RWPE2 (cell line): ENCODE measurements at regions not wholly inside any gene's neighbourhood (a gene's known extent, or its start where the extent isn't known, plus 50 kb on each side); places are given as distances from the start of the nearest gene placed in this dataset.

ENCODE experiments used
- ATAC-seq: fragments of 200-7000 bp; cut with Tn5 transposase; 3 replicates; pipeline ENCODE4 v1.9.1; 2021; ENCODE audit warnings: low read depth
- DNase-seq: peaks from one replicate; pipeline ENCODE4 v3.0.0-alpha.2; 2020; ENCODE audit warnings: low spot score
- H3K27ac ChIP-seq: fragments of 450-650 bp; 2 replicates; pipeline ENCODE4 v1.5.1; 2017; ENCODE audit warnings: mild to moderate bottlenecking; ENCODE audit not compliant: poor library complexity, severe bottlenecking
- H3K27me3 ChIP-seq: fragments of 250-450 bp; sonication (Bioruptor Pico); 2 replicates; pipeline ENCODE4 v1.5.1; 2021; ENCODE audit warnings: mild to moderate bottlenecking, moderate library complexity; ENCODE audit not compliant: insufficient read depth, poor library complexity, severe bottlenecking
- H3K36me3 ChIP-seq: fragments of 250-450 bp; sonication (Bioruptor Pico); 2 replicates; pipeline ENCODE4 v1.5.1; 2020; ENCODE audit warnings: low read depth, mild to moderate bottlenecking, moderate library complexity
- H3K4me1 ChIP-seq: fragments of 250-450 bp; sonication (Bioruptor Pico); 2 replicates; pipeline ENCODE4 v1.5.1; 2021; ENCODE audit warnings: mild to moderate bottlenecking, moderate library complexity; ENCODE audit not compliant: insufficient read depth, poor library complexity, severe bottlenecking
- H3K4me3 ChIP-seq: fragments of 250-450 bp; sonication (Bioruptor Pico); 2 replicates; pipeline ENCODE4 v1.5.1; 2021; ENCODE audit warnings: mild to moderate bottlenecking, moderate library complexity; ENCODE audit not compliant: severe bottlenecking
- H3K9me3 ChIP-seq: fragments of 250-450 bp; sonication (Bioruptor Pico); 2 replicates; pipeline ENCODE4 v1.5.1; 2021; ENCODE audit warnings: mild to moderate bottlenecking, moderate library complexity; ENCODE audit not compliant: severe bottlenecking
- CTCF ChIP-seq: fragments of 450-650 bp; IDR thresholded peaks from one replicate; pipeline ENCODE4 v1.5.1; 2017; ENCODE audit warnings: mild to moderate bottlenecking, moderate library complexity; ENCODE audit not compliant: poor library complexity, severe bottlenecking

GRCh38 chr10:29738341-29738740 lies 103.6 kb upstream of the SVIL start:
- Histone ChIP-seq H3K27ac (no peak overlapping the region), H3K4me3 (no peak overlapping the region), H3K9me3 (no peaks in the 10 kb centered on the region), H3K36me3 (no peaks in the 10 kb centered on the region), H3K4me1 (peaks cover 9% of the 10 kb centered on the region), H3K27me3 (no peaks in the 10 kb centered on the region)
- no peak for ATAC-seq
- DNase-seq: no peak
- no peak for TF ChIP-seq CTCF

- no peak for TF ChIP-seq CTCF
- no peak for ATAC-seq
- Histone ChIP-seq H3K4me3 (peak overlapping the region; percentile 92), H3K27me3 (no peaks in the 10 kb centered on the region), H3K27ac (no peak overlapping the region), H3K4me1 (peaks cover 9% of the 10 kb centered on the region), H3K9me3 (no peaks in the 10 kb centered on the region), H3K36me3 (no peaks in the 10 kb centered on the region)
- DNase-seq: no peak
Observed at GRCh38 chr10:29737074-29737593, 102.4 kb upstream of the SVIL start.

- no peaks in the 10 kb centered on the region for H3K36me3 ChIP-seq
- peaks cover 9% of the 10 kb centered on the region for H3K4me1 ChIP-seq
- no peak for TF ChIP-seq CTCF
- DNase-seq (no peak), ATAC-seq (peak; percentile 28)
- H3K9me3 ChIP-seq: no peaks in the 10 kb centered on the region
- H3K4me3 ChIP-seq: peak overlapping the region; percentile 92
- no peaks in the 10 kb centered on the region for H3K27me3 ChIP-seq
- peak overlapping the region; percentile 65 for H3K27ac ChIP-seq
Observed at GRCh38 chr10:29736366-29737073, 101.7 kb upstream of the SVIL start.

GRCh38 chr10:29735628-29736365 lies 101.0 kb upstream of the SVIL start:
- H3K36me3 ChIP-seq: no peaks in the 10 kb centered on the region
- H3K27ac ChIP-seq: peak overlapping the region; percentile 65
- ATAC-seq (peak; percentile 82), DNase-seq (peak; percentile 75)
- H3K4me3 ChIP-seq: peak overlapping the region; percentile 92
- peaks cover 9% of the 10 kb centered on the region for H3K4me1 ChIP-seq
- H3K9me3 ChIP-seq: no peaks in the 10 kb centered on the region
- no peaks in the 10 kb centered on the region for H3K27me3 ChIP-seq
- TF ChIP-seq CTCF: peak; percentile 98
